Osteoblast (primary cell): ENCODE measurements at regions not wholly inside any gene's neighbourhood (a gene's known extent, or its start where the extent isn't known, plus 50 kb on each side); places are given as distances from the start of the nearest gene placed in this dataset.

Experiments used
- DNase-seq: peaks from one replicate; pipeline ENCODE4 v3.0.0; 2011; ENCODE audit warnings: low spot score, mixed read lengths; ENCODE audit not compliant: insufficient read length; ENCODE audit errors: missing footprints
- H2AFZ ChIP-seq: 2 replicates; pipeline ENCODE4 v1.6.0; 2011; ENCODE audit warnings: mild to moderate bottlenecking, low read length
- H3K27ac ChIP-seq: 2 replicates; pipeline ENCODE4 v1.5.1; 2011; ENCODE audit warnings: mild to moderate bottlenecking, low read depth, low read length, moderate library complexity
- H3K27me3 ChIP-seq: 2 replicates; pipeline ENCODE4 v1.6.0; 2012; ENCODE audit warnings: mild to moderate bottlenecking, control low read depth, inconsistent platforms, low read length, moderate library complexity; ENCODE audit not compliant: insufficient read depth
- H3K36me3 ChIP-seq: 2 replicates; pipeline ENCODE4 v1.5.1; 2011; ENCODE audit warnings: mild to moderate bottlenecking, low read length, control low read depth, moderate library complexity; ENCODE audit not compliant: insufficient read depth
- H3K4me1 ChIP-seq: 2 replicates; pipeline ENCODE4 v1.5.1; 2011; ENCODE audit warnings: mild to moderate bottlenecking, low read length, control low read depth, moderate library complexity; ENCODE audit not compliant: insufficient read depth
- H3K4me2 ChIP-seq: 2 replicates; pipeline ENCODE4 v1.6.0; 2011; ENCODE audit warnings: mild to moderate bottlenecking, low read length; ENCODE audit not compliant: insufficient read depth
- H3K4me3 ChIP-seq: fragments of 200-600 bp; sonication (generic); 3 replicates; pipeline ENCODE4 v1.5.1; 2012; ENCODE audit warnings: mild to moderate bottlenecking, low read length, inconsistent platforms; ENCODE audit not compliant: insufficient read depth
- H3K79me2 ChIP-seq: 2 replicates; pipeline ENCODE4 v1.6.0; 2012; ENCODE audit warnings: mild to moderate bottlenecking, low read length, control low read depth, inconsistent platforms; ENCODE audit not compliant: insufficient read depth
- H3K9me3 ChIP-seq: 2 replicates; pipeline ENCODE4 v1.5.1; 2011; ENCODE audit warnings: low read depth, low read length, control low read depth
- H4K20me1 ChIP-seq: 2 replicates; pipeline ENCODE4 v1.6.0; 2012; ENCODE audit warnings: mild to moderate bottlenecking, low read length, control low read depth; ENCODE audit not compliant: insufficient read depth
- CTCF ChIP-seq: IDR thresholded peaks from 2 replicates; pipeline ENCODE4 v1.5.1; 2011; ENCODE audit warnings: mild to moderate bottlenecking, low read depth, low read length, moderate library complexity; ENCODE audit errors: extremely low read depth

GRCh38 chr5:66365981-66366380 is 221.9 kb downstream of the SREK1 start:
- Histone ChIP-seq H3K4me2 (no peak overlapping the region), H3K27me3 (peaks cover 5% of the 10 kb centered on the region), H3K79me2 (no peaks in the 10 kb centered on the region), H3K36me3 (no peaks in the 10 kb centered on the region), H4K20me1 (no peaks in the 10 kb centered on the region), H2AFZ (no peak overlapping the region), H3K4me3 (no peak overlapping the region), H3K27ac (no peak overlapping the region), H3K4me1 (no peaks in the 10 kb centered on the region), H3K9me3 (no peaks in the 10 kb centered on the region)
- TF ChIP-seq CTCF = no peak
- no peak for DNase-seq

- Histone ChIP-seq H3K27me3 (peaks cover 3% of the 10 kb centered on the region), H3K4me1 (no peaks in the 10 kb centered on the region), H3K36me3 (no peaks in the 10 kb centered on the region), H3K4me2 (no peak overlapping the region), H2AFZ (no peak overlapping the region), H3K9me3 (no peaks in the 10 kb centered on the region), H3K79me2 (no peaks in the 10 kb centered on the region), H3K4me3 (no peak overlapping the region), H4K20me1 (no peaks in the 10 kb centered on the region), H3K27ac (no peak overlapping the region)
- no peak for TF ChIP-seq CTCF
- DNase-seq = no peak
These were observed 223.9 kb downstream of the SREK1 start for GRCh38 chr5:66367814-66368541.

GRCh38 chr5:66368811-66369210 is 224.7 kb downstream of the SREK1 start:
- Histone ChIP-seq H3K9me3 (no peaks in the 10 kb centered on the region), H3K4me3 (no peak overlapping the region), H3K27ac (no peak overlapping the region), H3K4me2 (no peak overlapping the region), H3K79me2 (no peaks in the 10 kb centered on the region), H4K20me1 (no peaks in the 10 kb centered on the region), H3K4me1 (no peaks in the 10 kb centered on the region), H2AFZ (no peak overlapping the region), H3K27me3 (peaks cover 3% of the 10 kb centered on the region), H3K36me3 (no peaks in the 10 kb centered on the region)
- no peak for TF ChIP-seq CTCF
- DNase-seq = no peak

GRCh38 chr5:66377747-66378146 is 218.4 kb upstream of the MAST4 start:
- H3K36me3 ChIP-seq = no peaks in the 10 kb centered on the region
- no peak for DNase-seq
- no peaks in the 10 kb centered on the region for H3K4me1 ChIP-seq
- H3K27ac ChIP-seq = no peak overlapping the region
- H3K4me2 ChIP-seq = no peak overlapping the region
- H3K79me2 ChIP-seq = no peaks in the 10 kb centered on the region
- H2AFZ ChIP-seq = no peak overlapping the region
- no peaks in the 10 kb centered on the region for H4K20me1 ChIP-seq
- no peak for TF ChIP-seq CTCF
- no peaks in the 10 kb centered on the region for H3K27me3 ChIP-seq
- H3K4me3 ChIP-seq = no peak overlapping the region
- no peaks in the 10 kb centered on the region for H3K9me3 ChIP-seq
